OCI-LY1 (cell line): ENCODE measurements at regions not wholly inside any gene's neighbourhood (a gene's known extent, or its start where the extent isn't known, plus 50 kb on each side); places are given as distances from the start of the nearest gene placed in this dataset.

Experiments
- H2AFZ ChIP-seq: fragments of 200-600 bp; sonication (generic), shearing (Covaris generic); 2 replicates; pipeline ENCODE4 v1.6.0; 2014; ENCODE audit warnings: antibody characterized with exemption, mild to moderate bottlenecking, low read length
- H3F3A ChIP-seq: fragments of 200-600 bp; sonication (generic), shearing (Covaris generic); 2 replicates; pipeline ENCODE4 v1.6.0; 2014; ENCODE audit warnings: mild to moderate bottlenecking, antibody characterized with exemption, low read length, moderate library complexity; ENCODE audit not compliant: insufficient read depth
- H3K27ac ChIP-seq: fragments of 200-600 bp; sonication (generic); 2 replicates; pipeline ENCODE4 v1.5.1; 2014; ENCODE audit warnings: low read length, mixed run types, mild to moderate bottlenecking, low read depth; ENCODE audit not compliant: poor library complexity, severe bottlenecking
- H3K27me3 ChIP-seq: fragments of 200-600 bp; sonication (generic); 2 replicates; pipeline ENCODE4 v1.6.0; 2014; ENCODE audit warnings: antibody characterized with exemption, mild to moderate bottlenecking, low read length, moderate library complexity; ENCODE audit not compliant: insufficient read depth
- H3K36me3 ChIP-seq: fragments of 200-600 bp; sonication (generic); 2 replicates; pipeline ENCODE4 v1.6.1; 2014; ENCODE audit warnings: mild to moderate bottlenecking, antibody characterized with exemption, low read length, moderate library complexity, mixed read lengths; ENCODE audit not compliant: insufficient read depth
- H3K4me1 ChIP-seq: fragments of 200-600 bp; sonication (generic); 2 replicates; pipeline ENCODE4 v1.5.1; 2014; ENCODE audit warnings: mild to moderate bottlenecking, low read length, moderate library complexity; ENCODE audit not compliant: insufficient read depth, severe bottlenecking
- H3K4me2 ChIP-seq: fragments of 200-600 bp; sonication (generic), shearing (Covaris generic); 2 replicates; pipeline ENCODE4 v1.6.1; 2014; ENCODE audit warnings: low read length
- H3K4me3 ChIP-seq: fragments of 200-600 bp; sonication (generic); 2 replicates; pipeline ENCODE4 v1.5.1; 2014; ENCODE audit warnings: low read length, low read depth, mild to moderate bottlenecking, mixed read lengths; ENCODE audit not compliant: poor library complexity, severe bottlenecking
- H3K79me2 ChIP-seq: fragments of 200-600 bp; shearing (Covaris generic); 2 replicates; pipeline ENCODE4 v1.6.1; 2016; ENCODE audit warnings: mixed run types, low read length, mixed read lengths; ENCODE audit not compliant: insufficient read depth
- H3K9ac ChIP-seq: fragments of 200-600 bp; sonication (generic), shearing (Covaris generic); 2 replicates; pipeline ENCODE4 v1.6.1; 2014; ENCODE audit warnings: mild to moderate bottlenecking, low read length, mixed read lengths
- H3K9me2 ChIP-seq: fragments of 200-600 bp; sonication (generic), shearing (Covaris generic); 2 replicates; pipeline ENCODE4 v1.6.1; 2014; ENCODE audit warnings: low read depth, mild to moderate bottlenecking, low read length, mixed read lengths
- H3K9me3 ChIP-seq: fragments of 200-600 bp; shearing (Covaris generic); 2 replicates; pipeline ENCODE4 v1.6.1; 2014; ENCODE audit warnings: low read length, mixed read lengths
- H4K20me1 ChIP-seq: fragments of 200-600 bp; sonication (generic), shearing (Covaris generic); 2 replicates; pipeline ENCODE4 v1.6.0; 2016; ENCODE audit warnings: mild to moderate bottlenecking, low read length; ENCODE audit not compliant: insufficient read depth
- CTCF ChIP-seq: fragments of 200-600 bp; sonication (generic), shearing (Covaris generic); IDR thresholded peaks from 2 replicates; pipeline ENCODE4 v1.5.1; 2017; ENCODE audit warnings: mild to moderate bottlenecking, antibody characterized with exemption, low read length, moderate library complexity, mixed read lengths
- EZH2 ChIP-seq: fragments of 200-600 bp; sonication (generic), shearing (Covaris generic); IDR thresholded peaks from 2 replicates; pipeline ENCODE4 v1.8.0; 2017; ENCODE audit warnings: borderline replicate concordance, mixed run types, mild to moderate bottlenecking, antibody characterized with exemption, low read length, moderate library complexity, mixed read lengths

- no peaks in the 10 kb centered on the region for H3K4me1 ChIP-seq
- H3F3A ChIP-seq: no peaks in the 10 kb centered on the region
- TF ChIP-seq CTCF (no peak), EZH2 (no peak)
- no peak overlapping the region for H3K4me3 ChIP-seq
- H3K9me3 ChIP-seq: no peaks in the 10 kb centered on the region
- no peak overlapping the region for H2AFZ ChIP-seq
- no peaks in the 10 kb centered on the region for H3K9me2 ChIP-seq
- H3K36me3 ChIP-seq: no peaks in the 10 kb centered on the region
- no peaks in the 10 kb centered on the region for H4K20me1 ChIP-seq
- no peak overlapping the region for H3K27ac ChIP-seq
- H3K9ac ChIP-seq: no peak overlapping the region
- no peaks in the 10 kb centered on the region for H3K27me3 ChIP-seq
- no peak overlapping the region for H3K4me2 ChIP-seq
- H3K79me2 ChIP-seq: no peaks in the 10 kb centered on the region
Observed at GRCh38 chr5:159403906-159404681, 73.8 kb upstream of the IL12B start.

GRCh38 chr5:159405611-159406031 is 75.3 kb upstream of the IL12B start:
- Histone ChIP-seq H3K27ac (no peak overlapping the region), H3K4me3 (no peak overlapping the region), H2AFZ (no peak overlapping the region), H3K9me2 (no peaks in the 10 kb centered on the region), H3K4me1 (no peaks in the 10 kb centered on the region), H3K9ac (no peak overlapping the region), H3K4me2 (no peak overlapping the region), H3K36me3 (no peaks in the 10 kb centered on the region), H3F3A (no peaks in the 10 kb centered on the region), H3K27me3 (no peaks in the 10 kb centered on the region), H4K20me1 (no peaks in the 10 kb centered on the region), H3K9me3 (no peaks in the 10 kb centered on the region), H3K79me2 (no peaks in the 10 kb centered on the region)
- no peak for TF ChIP-seq CTCF
- TF ChIP-seq EZH2: no peak

GRCh38 chr5:159406571-159406970 is 76.3 kb upstream of the IL12B start:
- H3K79me2 ChIP-seq: no peaks in the 10 kb centered on the region
- H4K20me1 ChIP-seq: no peaks in the 10 kb centered on the region
- H3K9me3 ChIP-seq: no peaks in the 10 kb centered on the region
- H3K27me3 ChIP-seq: no peaks in the 10 kb centered on the region
- H3K4me2 ChIP-seq: no peak overlapping the region
- no peak overlapping the region for H3K27ac ChIP-seq
- H3K4me3 ChIP-seq: no peak overlapping the region
- H3K4me1 ChIP-seq: no peaks in the 10 kb centered on the region
- H3K36me3 ChIP-seq: no peaks in the 10 kb centered on the region
- H3K9ac ChIP-seq: no peak overlapping the region
- no peak for TF ChIP-seq CTCF
- TF ChIP-seq EZH2: no peak
- no peaks in the 10 kb centered on the region for H3K9me2 ChIP-seq
- H3F3A ChIP-seq: no peaks in the 10 kb centered on the region
- H2AFZ ChIP-seq: no peak overlapping the region
